ENCODE measurements at regions not wholly inside any gene's neighbourhood (a gene's known extent, or its start where the extent isn't known, plus 50 kb on each side); places are given as distances from the start of the nearest gene placed in this dataset.

GRCh38 chr6:12506159-12506558 lies 210.4 kb upstream of the PHACTR1 start:
- DNase-seq (ENCODE audit: unreplicated experiment): no peak
- H3K4me3 Mint-ChIP-seq (ENCODE audit: unreplicated experiment): no peak overlapping the region
- no TSS peak for BruUV-seq (replicated peaks)
- no peaks in the 10 kb centered on the region for H3K27me3 Mint-ChIP-seq (ENCODE audit: insufficient read depth, unreplicated experiment)
- H3K9me3 Mint-ChIP-seq (ENCODE audit: unreplicated experiment): peaks cover 7% of the 10 kb centered on the region
- peaks cover 7% of the 10 kb centered on the region for H3K4me1 Mint-ChIP-seq (ENCODE audit: insufficient read depth, unreplicated experiment)
- POLR2A ChIA-PET: interaction anchor here (0.8 to 1.5 kb wide), 2 partner anchors 19 to 67 kb away, joined by 3 to 4 read pairs; no protein-coding TSS in a partner anchor
- no peaks in the 10 kb centered on the region for H3K36me3 Mint-ChIP-seq (ENCODE audit: insufficient read depth, unreplicated experiment)
- no peak for TF ChIP-seq CTCF (IDR thresholded peaks at IDR 0.05; ENCODE audit: unreplicated experiment)
- no peak overlapping the region for H3K27ac Mint-ChIP-seq (ENCODE audit: low read depth, unreplicated experiment)
- intact Hi-C loops (cut with micrococcal nuclease): loop anchor here (10.0 kb wide), 1 partner anchor 111 kb away; no protein-coding TSS in a partner anchor
- CTCF ChIA-PET: interaction anchor here (0.6 kb wide), 1 partner anchor 40 kb away, joined by 3 read pairs; no protein-coding TSS in a partner anchor

- intact Hi-C loops (cut with micrococcal nuclease): loop anchor here (10.0 kb wide), 1 partner anchor 113 kb away; no protein-coding TSS in a partner anchor
- CTCF ChIA-PET: interaction anchor here (0.6 to 1.0 kb wide), 2 partner anchors 217 to 910 kb away, joined by 3 read pairs; no protein-coding TSS in a partner anchor
- DNase-seq (ENCODE audit: unreplicated experiment): no peak
- Mint-ChIP-seq H3K36me3 (ENCODE audit: insufficient read depth, unreplicated experiment) (no peaks in the 10 kb centered on the region), H3K27ac (ENCODE audit: low read depth, unreplicated experiment) (no peak overlapping the region), H3K4me1 (ENCODE audit: insufficient read depth, unreplicated experiment) (peaks cover 6% of the 10 kb centered on the region), H3K9me3 (ENCODE audit: unreplicated experiment) (peaks cover 7% of the 10 kb centered on the region), H3K4me3 (ENCODE audit: unreplicated experiment) (no peak overlapping the region), H3K27me3 (ENCODE audit: insufficient read depth, unreplicated experiment) (no peaks in the 10 kb centered on the region)
- no TSS peak for BruUV-seq (replicated peaks)
- TF ChIP-seq CTCF (IDR thresholded peaks at IDR 0.05; ENCODE audit: unreplicated experiment): no peak
- POLR2A ChIA-PET: interaction anchor here (0.6 to 1.7 kb wide), 8 partner anchors 8 to 921 kb away, joined by 3 to 5 read pairs (median 3); no protein-coding TSS in a partner anchor
These were observed 208.9 kb upstream of the PHACTR1 start for GRCh38 chr6:12507636-12508035.

- POLR2A ChIA-PET: interaction anchor here (0.8 to 1.2 kb wide), 2 partner anchors 37 to 218 kb away, joined by 3 to 4 read pairs; no protein-coding TSS in a partner anchor
- Mint-ChIP-seq H3K4me1 (ENCODE audit: insufficient read depth, unreplicated experiment) (no peaks in the 10 kb centered on the region), H3K36me3 (ENCODE audit: insufficient read depth, unreplicated experiment) (no peaks in the 10 kb centered on the region), H3K9me3 (ENCODE audit: unreplicated experiment) (peaks cover 7% of the 10 kb centered on the region), H3K4me3 (ENCODE audit: unreplicated experiment) (no peak overlapping the region), H3K27me3 (ENCODE audit: insufficient read depth, unreplicated experiment) (no peaks in the 10 kb centered on the region), H3K27ac (ENCODE audit: low read depth, unreplicated experiment) (no peak overlapping the region)
- TF ChIP-seq CTCF (IDR thresholded peaks at IDR 0.05; ENCODE audit: unreplicated experiment): no peak
- no peak for DNase-seq (ENCODE audit: unreplicated experiment)
- CTCF ChIA-PET: no interaction called here
- no TSS peak for BruUV-seq (replicated peaks)
- intact Hi-C loops (cut with micrococcal nuclease): loop anchor here (10.0 kb wide), 1 partner anchor 114 kb away; no protein-coding TSS in a partner anchor
These were observed 208.0 kb upstream of the PHACTR1 start for GRCh38 chr6:12508553-12508952.

DNA sequence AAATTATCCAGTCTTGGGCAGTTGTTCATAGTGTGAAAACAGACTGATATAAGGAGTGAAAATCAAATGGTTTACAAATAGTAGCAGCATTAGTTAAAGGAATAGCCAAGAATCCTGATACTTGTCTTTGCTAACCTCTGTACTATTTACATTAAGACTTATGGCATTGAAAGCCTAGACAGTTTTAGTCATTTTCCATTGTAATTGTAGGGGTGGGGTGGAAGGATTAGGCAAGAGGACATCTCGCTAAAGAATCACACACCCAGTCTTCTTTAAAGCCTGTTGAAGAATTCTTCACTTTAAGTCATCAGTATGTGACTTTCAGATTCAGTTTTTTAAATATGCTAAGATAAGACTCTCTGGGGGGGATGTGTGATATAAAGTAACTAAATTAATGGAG lies 207.5 kb upstream of the PHACTR1 start:
- no peak for TF ChIP-seq CTCF (IDR thresholded peaks at IDR 0.05; ENCODE audit: unreplicated experiment)
- CTCF ChIA-PET: no interaction called here

More for the DNA sequence above, 207.5 kb upstream of the PHACTR1 start:
- POLR2A ChIA-PET: no interaction called here
- no peaks in the 10 kb centered on the region for H3K27me3 Mint-ChIP-seq (ENCODE audit: insufficient read depth, unreplicated experiment)
- peaks cover 7% of the 10 kb centered on the region for H3K9me3 Mint-ChIP-seq (ENCODE audit: unreplicated experiment)
- H3K27ac Mint-ChIP-seq (ENCODE audit: low read depth, unreplicated experiment): no peak overlapping the region
- no peak overlapping the region for H3K4me3 Mint-ChIP-seq (ENCODE audit: unreplicated experiment)
- H3K4me1 Mint-ChIP-seq (ENCODE audit: insufficient read depth, unreplicated experiment): no peaks in the 10 kb centered on the region
- H3K36me3 Mint-ChIP-seq (ENCODE audit: insufficient read depth, unreplicated experiment): no peaks in the 10 kb centered on the region
- intact Hi-C loops (cut with micrococcal nuclease): loop anchor here (10.0 kb wide), 1 partner anchor 114 kb away; no protein-coding TSS in a partner anchor
- DNase-seq (ENCODE audit: unreplicated experiment): no peak
- no TSS peak for BruUV-seq (replicated peaks)
